GM19372 (cell line): ENCODE measurements at regions not wholly inside any gene's neighbourhood (a gene's known extent, or its start where the extent isn't known, plus 50 kb on each side); places are given as distances from the start of the nearest gene placed in this dataset.
"Not testable (repeated sequence)": the region's sequence is repeated elsewhere in the genome, so short reads cannot be mapped to it uniquely, and the experiment has no call there.

Source experiments
- ATAC-seq: cut with Tn5 transposase; IDR thresholded peaks from one replicate; pipeline ENCODE4 v1.9.1; 2021; ENCODE audit warnings: mild to moderate bottlenecking, low read depth, moderate library complexity; ENCODE audit not compliant: unreplicated experiment

GRCh38 chr3:176879710-176880109, 317.6 kb downstream of the TBL1XR1 start:
- ATAC-seq = no peak

GRCh38 chr3:176873261-176873660, 324.0 kb downstream of the TBL1XR1 start:
- no peak for ATAC-seq

DNA sequence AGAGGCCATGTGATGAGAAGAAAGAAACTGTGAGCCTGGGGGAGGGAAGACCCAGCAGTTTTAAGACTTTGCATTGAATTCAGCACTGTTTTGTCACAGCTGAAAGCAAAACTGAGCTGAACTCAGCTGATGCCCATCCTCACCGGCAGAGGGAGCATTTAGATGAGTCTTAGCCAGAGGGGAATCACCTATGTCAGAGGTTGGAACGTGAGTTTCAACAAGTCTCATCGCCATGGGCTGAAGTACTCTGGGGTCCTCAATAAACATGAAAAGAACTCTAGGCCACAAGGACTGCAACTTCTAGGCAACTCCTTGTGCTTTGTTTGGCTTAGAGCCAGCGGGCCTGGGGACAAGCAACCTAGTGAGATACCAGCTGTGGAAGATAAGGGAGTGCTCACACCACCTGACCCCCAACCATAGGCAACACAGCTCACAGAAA, 324.5 kb downstream of the TBL1XR1 start:
- peak; percentile 96 for ATAC-seq

DNA sequence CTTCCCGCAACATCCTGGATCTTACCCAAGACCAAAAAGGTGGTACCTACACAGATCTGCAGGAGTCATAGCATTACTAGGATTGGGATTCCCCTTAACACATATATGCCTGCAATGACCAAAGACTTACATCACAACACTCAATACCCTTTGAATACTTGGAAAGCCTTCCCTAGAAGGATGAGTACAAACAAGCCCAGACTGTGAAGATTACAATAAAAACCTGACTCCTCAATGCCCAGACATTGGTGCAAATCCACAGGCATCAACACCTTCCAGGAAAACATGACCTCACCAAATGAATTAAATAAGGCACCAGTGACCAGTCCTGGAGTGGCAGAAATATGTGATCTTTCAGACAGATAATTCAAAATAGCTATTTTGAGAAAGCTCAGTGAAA, 326.8 kb downstream of the TBL1XR1 start:
- ATAC-seq = no peak

- no peak for ATAC-seq
Observed at GRCh38 chr3:176867681-176868663, 329.3 kb downstream of the TBL1XR1 start.

- no peak for ATAC-seq
Observed at GRCh38 chr3:176861137-176861536, 336.1 kb downstream of the TBL1XR1 start.

DNA sequence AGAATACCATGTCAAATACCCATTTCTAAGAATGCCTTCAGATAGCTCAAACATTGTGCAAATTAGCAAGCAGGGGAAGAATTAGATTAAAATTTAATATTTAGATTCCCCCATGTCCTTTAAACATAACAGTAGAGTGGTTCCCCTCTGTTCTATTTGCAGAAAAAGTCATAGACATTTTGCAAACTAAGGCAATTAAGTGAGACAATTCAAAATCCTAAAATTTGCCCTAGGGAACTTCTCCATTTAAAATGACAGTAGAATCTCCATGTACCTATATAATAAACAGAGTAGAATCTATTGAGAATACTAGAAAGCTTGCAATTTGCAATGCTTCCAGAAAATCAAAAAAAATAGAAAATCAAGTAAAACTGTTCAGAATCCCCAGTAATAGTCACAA, 340.6 kb downstream of the TBL1XR1 start:
- no peak for ATAC-seq

DNA sequence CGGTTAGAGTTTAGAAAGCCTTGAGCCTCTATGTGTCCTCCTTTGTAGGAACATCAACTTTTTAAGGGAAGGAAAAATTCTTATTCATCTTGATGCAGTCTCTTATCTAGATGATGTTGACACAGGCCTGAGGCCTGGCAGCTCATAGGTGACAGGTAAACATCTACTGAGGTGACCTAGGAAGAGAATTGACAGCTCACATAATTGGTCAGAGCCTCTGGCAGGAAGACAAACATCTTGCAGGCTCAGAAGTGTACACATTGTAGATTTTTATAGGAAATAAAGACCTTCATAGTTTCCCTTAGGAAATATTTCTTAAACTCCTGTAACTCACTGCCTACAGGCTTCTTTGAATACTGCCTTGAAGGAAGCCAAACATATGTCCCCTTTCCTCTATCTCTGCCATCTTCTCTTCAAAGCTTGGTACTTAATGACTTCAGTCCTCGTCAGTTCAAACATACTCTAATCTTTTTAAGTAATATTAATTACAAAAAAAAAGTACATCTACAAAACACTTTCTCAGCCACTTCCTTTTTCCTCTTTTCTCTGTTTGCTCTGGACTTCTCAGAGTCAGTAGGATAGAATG, 341.3 kb downstream of the TBL1XR1 start:
- ATAC-seq = no peak

- no peak for ATAC-seq
Observed at GRCh38 chr3:176855213-176855612, 342.1 kb downstream of the TBL1XR1 start.

DNA sequence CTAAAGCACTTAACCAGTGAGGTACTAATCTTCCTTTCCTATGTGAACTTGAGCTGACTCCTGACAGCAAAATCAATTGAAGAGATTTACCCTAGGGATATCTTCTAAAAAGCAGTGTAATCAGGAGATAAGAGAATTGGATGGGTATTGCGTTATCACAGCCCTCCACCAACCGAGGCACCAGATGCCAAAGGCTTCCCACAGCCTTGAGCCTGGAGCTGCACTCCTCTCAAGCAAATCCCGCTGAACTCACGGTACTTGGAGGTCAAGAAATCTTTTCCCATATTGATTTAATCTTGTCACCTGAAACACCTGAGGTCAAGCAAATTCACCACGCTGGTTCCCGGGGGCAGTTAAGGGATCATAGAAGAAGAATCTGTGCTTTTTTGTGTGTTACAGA, 346.8 kb downstream of the TBL1XR1 start:
- no peak for ATAC-seq

GRCh38 chr3:176848431-176849214, 348.7 kb downstream of the TBL1XR1 start:
- no peak for ATAC-seq

GRCh38 chr3:176842914-176843313, 354.4 kb downstream of the TBL1XR1 start:
- ATAC-seq = no peak

- ATAC-seq = no peak
Observed at GRCh38 chr3:176840641-176841286, 356.5 kb downstream of the TBL1XR1 start.

DNA sequence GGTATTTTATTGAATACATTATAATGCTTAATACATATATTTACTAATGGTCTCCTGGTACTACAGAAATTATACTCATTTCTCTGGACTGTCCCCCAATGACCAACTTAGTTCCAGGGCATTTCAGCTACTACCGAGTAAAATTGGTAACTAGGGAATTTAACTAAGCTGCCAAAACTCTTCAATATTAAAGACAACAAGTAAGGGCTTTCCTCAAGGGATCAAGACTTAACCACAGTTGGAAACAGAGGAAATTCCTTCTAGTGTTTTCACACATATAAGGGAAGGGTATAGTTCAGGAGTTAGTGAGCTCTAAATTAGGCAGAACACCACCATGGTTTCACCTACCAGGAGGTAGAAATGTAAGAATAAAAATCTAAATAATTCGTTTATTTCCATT, 357.4 kb downstream of the TBL1XR1 start:
- ATAC-seq = no peak

- ATAC-seq = no peak
Observed at GRCh38 chr3:176839466-176839865, 357.8 kb downstream of the TBL1XR1 start.

GRCh38 chr3:176827244-176827643, 370.0 kb downstream of the TBL1XR1 start:
- ATAC-seq = not testable (repeated sequence)

DNA sequence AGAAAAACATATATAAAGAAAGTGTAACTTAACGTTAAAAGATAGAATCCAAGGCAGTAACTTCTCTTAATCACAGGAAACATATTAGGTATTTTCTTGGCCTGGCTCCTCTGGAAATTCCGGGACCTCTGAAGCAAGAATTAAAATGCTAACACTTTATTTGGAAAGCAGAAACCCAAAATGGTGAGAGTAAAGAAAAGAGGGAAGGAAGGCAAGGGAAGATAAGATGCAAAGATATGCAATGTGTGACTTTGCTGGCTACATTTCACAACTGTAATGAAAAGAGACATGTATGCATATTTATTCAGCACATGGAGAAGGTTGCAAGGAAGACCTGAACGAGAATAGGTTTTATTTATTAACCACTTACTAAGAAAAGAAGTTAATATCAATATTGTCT, 372.5 kb downstream of the TBL1XR1 start:
- ATAC-seq = no peak

DNA sequence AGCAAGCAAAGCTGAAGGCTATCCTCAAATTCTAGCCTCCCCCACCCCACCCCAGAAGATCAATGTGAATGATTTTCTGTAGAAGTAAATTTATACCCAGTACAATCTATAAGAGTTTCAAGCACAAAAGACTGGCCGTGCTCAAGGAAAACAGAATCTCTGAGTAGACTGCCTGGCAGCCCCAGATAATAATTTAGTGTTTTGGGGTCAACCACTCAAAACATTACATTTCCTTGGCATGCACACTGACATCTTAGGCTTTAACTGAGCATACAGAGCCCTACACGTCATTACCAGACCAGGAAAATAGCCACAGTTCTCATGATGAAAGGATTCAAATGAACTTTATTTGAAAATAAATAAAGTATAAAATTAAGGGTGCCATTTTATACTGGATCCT, 376.5 kb downstream of the TBL1XR1 start:
- no peak for ATAC-seq

- ATAC-seq = no peak
Observed at GRCh38 chr3:176816937-176817336, 380.3 kb downstream of the TBL1XR1 start.

- peak; percentile 96 for ATAC-seq
Observed at GRCh38 chr3:176814285-176814684, 383.0 kb downstream of the TBL1XR1 start.

GRCh38 chr3:176807938-176808337, 389.3 kb downstream of the TBL1XR1 start:
- no peak for ATAC-seq
